SU-DHL-6 (cell line): ENCODE measurements at regions not wholly inside any gene's neighbourhood (a gene's known extent, or its start where the extent isn't known, plus 50 kb on each side); places are given as distances from the start of the nearest gene placed in this dataset.

ENCODE experiments used
- EZH2phosphoT487 ChIP-seq: fragments of 200-600 bp; sonication (generic), shearing (Covaris generic); conservative IDR thresholded peaks from 2 replicates; pipeline ENCODE4 v1.6.1; 2018; ENCODE audit warnings: mild to moderate bottlenecking, antibody characterized with exemption, low read length, moderate library complexity, mixed read lengths
- TF ChIP-seq, protein P1 (sequence below): fragments of 200-600 bp; sonication (generic); IDR thresholded peaks from one replicate; pipeline ENCODE4 v1.5.1; 2017; ENCODE audit warnings: antibody characterized with exemption, mild to moderate bottlenecking, low read length, moderate library complexity; ENCODE audit not compliant: insufficient read depth, poor library complexity, severe bottlenecking

DNA sequence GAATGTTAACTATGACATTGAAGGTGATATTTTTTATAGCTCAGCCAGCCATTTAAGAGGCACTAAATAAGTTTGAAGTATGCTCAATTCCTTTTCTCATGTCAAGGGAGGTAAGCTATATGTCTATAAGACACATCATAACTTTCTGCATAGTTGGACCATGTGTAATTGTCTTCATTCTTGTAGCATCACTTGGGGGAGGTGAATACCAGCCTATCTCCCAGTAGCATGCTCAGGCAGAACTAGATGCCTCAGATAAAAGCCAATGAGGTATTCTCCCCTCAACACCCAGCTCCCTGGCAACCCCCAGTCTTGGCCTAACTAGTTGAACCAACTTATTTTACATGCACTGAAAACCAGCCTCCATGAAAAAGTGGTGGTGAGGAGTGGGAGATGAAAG is 158.3 kb upstream of the JAG1 start:
- TF ChIP-seq, protein P1, sequence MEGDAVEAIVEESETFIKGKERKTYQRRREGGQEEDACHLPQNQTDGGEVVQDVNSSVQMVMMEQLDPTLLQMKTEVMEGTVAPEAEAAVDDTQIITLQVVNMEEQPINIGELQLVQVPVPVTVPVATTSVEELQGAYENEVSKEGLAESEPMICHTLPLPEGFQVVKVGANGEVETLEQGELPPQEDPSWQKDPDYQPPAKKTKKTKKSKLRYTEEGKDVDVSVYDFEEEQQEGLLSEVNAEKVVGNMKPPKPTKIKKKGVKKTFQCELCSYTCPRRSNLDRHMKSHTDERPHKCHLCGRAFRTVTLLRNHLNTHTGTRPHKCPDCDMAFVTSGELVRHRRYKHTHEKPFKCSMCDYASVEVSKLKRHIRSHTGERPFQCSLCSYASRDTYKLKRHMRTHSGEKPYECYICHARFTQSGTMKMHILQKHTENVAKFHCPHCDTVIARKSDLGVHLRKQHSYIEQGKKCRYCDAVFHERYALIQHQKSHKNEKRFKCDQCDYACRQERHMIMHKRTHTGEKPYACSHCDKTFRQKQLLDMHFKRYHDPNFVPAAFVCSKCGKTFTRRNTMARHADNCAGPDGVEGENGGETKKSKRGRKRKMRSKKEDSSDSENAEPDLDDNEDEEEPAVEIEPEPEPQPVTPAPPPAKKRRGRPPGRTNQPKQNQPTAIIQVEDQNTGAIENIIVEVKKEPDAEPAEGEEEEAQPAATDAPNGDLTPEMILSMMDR = no peak
- no peak for TF ChIP-seq EZH2phosphoT487
